ENCODE measurements at regions not wholly inside any gene's neighbourhood (a gene's known extent, or its start where the extent isn't known, plus 50 kb on each side); places are given as distances from the start of the nearest gene placed in this dataset.

DNA sequence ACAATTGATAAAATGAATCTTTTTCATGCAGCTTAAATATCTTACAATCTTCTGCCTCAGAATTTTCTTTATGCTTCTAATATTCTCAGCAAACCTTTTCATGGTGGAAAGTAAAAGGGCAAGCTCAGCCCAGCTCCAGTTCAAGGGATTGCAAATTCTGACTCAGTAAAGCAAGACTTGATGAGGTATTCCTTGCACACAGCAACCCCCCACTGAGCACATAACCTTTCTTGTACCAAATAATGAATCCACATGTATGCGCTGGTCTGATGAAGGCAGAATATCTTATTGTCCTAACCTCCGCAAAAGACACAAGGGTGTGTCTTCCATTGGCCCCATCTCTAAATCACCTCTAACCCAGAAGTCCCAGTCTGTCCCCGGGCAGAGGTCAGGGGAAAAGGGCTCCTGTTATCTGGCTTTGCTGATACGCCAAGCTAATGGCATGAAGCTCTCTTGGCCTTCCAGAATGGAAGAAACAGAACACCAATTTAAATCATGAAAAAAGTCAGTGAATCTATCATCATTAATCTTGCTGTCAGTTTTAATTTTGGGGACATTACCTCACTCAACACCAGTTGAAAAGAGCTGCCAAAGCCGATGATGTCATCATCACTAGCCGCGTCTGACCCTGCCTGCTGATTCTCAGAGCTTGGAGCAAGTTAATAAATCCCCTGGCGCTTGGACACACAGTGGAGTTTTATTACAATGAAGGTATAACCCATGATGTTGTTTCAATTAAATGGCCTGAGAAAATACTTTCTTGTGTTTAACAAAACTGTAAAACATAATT is 592.5 kb upstream of the CLINT1 start:
- TF ChIP-seq, protein P1, sequence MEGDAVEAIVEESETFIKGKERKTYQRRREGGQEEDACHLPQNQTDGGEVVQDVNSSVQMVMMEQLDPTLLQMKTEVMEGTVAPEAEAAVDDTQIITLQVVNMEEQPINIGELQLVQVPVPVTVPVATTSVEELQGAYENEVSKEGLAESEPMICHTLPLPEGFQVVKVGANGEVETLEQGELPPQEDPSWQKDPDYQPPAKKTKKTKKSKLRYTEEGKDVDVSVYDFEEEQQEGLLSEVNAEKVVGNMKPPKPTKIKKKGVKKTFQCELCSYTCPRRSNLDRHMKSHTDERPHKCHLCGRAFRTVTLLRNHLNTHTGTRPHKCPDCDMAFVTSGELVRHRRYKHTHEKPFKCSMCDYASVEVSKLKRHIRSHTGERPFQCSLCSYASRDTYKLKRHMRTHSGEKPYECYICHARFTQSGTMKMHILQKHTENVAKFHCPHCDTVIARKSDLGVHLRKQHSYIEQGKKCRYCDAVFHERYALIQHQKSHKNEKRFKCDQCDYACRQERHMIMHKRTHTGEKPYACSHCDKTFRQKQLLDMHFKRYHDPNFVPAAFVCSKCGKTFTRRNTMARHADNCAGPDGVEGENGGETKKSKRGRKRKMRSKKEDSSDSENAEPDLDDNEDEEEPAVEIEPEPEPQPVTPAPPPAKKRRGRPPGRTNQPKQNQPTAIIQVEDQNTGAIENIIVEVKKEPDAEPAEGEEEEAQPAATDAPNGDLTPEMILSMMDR (IDR thresholded peaks at IDR 0.05; ENCODE audit: poor library complexity), result no peak
- TF ChIP-seq EZH2 (IDR thresholded peaks at IDR 0.05; ENCODE audit: borderline replicate concordance), result no peak
